ENCODE measurements at regions not wholly inside any gene's neighbourhood (a gene's known extent, or its start where the extent isn't known, plus 50 kb on each side); places are given as distances from the start of the nearest gene placed in this dataset.

- DNase-seq (ENCODE audit: low read depth in 2 of 2) = no peak
Observed at GRCh38 chr6:26149240-26149639, 62.0 kb downstream of the HFE start.

- no peak for DNase-seq (ENCODE audit: low read depth in 2 of 2)
Observed at GRCh38 chr6:26152226-26153101, 65.2 kb downstream of the HFE start.

GRCh38 chr6:26155061-26155930 is 68.1 kb downstream of the HFE start:
- no peak for DNase-seq (ENCODE audit: low read depth in 2 of 2)

GRCh38 chr6:26156105-26156849 is 69.0 kb downstream of the HFE start:
- DNase-seq (ENCODE audit: low read depth in 2 of 2) = peak; percentile 64 to 74

- peak in 1 of 2 donors; percentile 35 for DNase-seq (ENCODE audit: low read depth in 2 of 2)
Observed at GRCh38 chr6:26156850-26157250, 69.6 kb downstream of the HFE start.

GRCh38 chr6:26157251-26158075 is 70.2 kb downstream of the HFE start:
- DNase-seq (ENCODE audit: low read depth in 2 of 2) = peak; percentile 13 to 33

GRCh38 chr6:26158076-26158580 is 70.9 kb downstream of the HFE start:
- peak; percentile 65 to 67 for DNase-seq (ENCODE audit: low read depth in 2 of 2)

- peak in 1 of 2 donors; percentile 15 for DNase-seq (ENCODE audit: low read depth in 2 of 2)
Observed at GRCh38 chr6:26158581-26159356, 71.5 kb downstream of the HFE start.

GRCh38 chr6:26159357-26160273 is 72.4 kb downstream of the HFE start:
- DNase-seq (ENCODE audit: low read depth in 2 of 2) = no peak

GRCh38 chr6:26161322-26161721 is 74.1 kb downstream of the HFE start:
- DNase-seq (ENCODE audit: low read depth in 2 of 2) = no peak

GRCh38 chr6:26162399-26162798 is 75.2 kb downstream of the HFE start:
- no peak for DNase-seq (ENCODE audit: low read depth in 2 of 2)

- no peak for DNase-seq (ENCODE audit: low read depth in 2 of 2)
Observed at GRCh38 chr6:26163427-26164119, 76.3 kb downstream of the HFE start.

GRCh38 chr6:26164120-26164505 is 76.9 kb downstream of the HFE start:
- DNase-seq (ENCODE audit: low read depth in 2 of 2) = no peak

GRCh38 chr6:26165261-26165790 is 78.1 kb downstream of the HFE start:
- no peak for DNase-seq (ENCODE audit: low read depth in 2 of 2)

GRCh38 chr6:26170181-26170580 is 83.0 kb downstream of the HFE start:
- no peak for DNase-seq (ENCODE audit: low read depth in 2 of 2)

- DNase-seq (ENCODE audit: low read depth in 2 of 2) = no peak
Observed at GRCh38 chr6:26170951-26171841, 84.0 kb downstream of the HFE start.

- DNase-seq (ENCODE audit: low read depth in 2 of 2) = no peak
Observed at GRCh38 chr6:26172608-26172968, 85.4 kb downstream of the HFE start.
